ENCODE measurements at regions not wholly inside any gene's neighbourhood (a gene's known extent, or its start where the extent isn't known, plus 50 kb on each side); places are given as distances from the start of the nearest gene placed in this dataset.

DNA sequence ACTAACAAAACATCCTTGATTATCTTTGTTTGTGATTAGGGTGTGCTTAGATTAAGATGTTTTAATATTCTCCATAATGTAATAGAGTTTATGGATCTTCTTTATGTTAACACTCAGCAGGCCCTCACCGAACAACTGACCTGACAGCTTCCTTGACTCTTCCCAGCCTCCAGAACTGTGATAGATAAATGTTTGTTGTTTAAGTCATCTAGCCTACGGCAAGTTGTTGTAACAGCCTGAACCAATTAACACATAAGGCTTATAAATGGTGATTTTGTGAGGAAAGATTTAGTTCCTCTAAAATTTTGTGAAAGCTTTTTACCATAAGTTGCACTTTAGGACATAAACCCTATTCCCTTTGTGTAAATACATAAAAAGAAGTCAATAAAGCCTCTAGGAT lies 156.5 kb upstream of the DCN start:
- intact Hi-C loops (cut with micrococcal nuclease), result no loop called here
- Mint-ChIP-seq H3K9me3 (no peaks in the 10 kb centered on the region), H3K4me3 (no peak overlapping the region), H3K27ac (no peak overlapping the region), H3K27me3 (ENCODE audit: insufficient read depth) (peaks cover 13% of the 10 kb centered on the region), H3K4me1 (ENCODE audit: low read depth) (no peaks in the 10 kb centered on the region), H3K36me3 (ENCODE audit: low read depth) (no peaks in the 10 kb centered on the region)
- DNase-seq (ENCODE audit: low spot score), result no peak

- Mint-ChIP-seq H3K9me3 (no peaks in the 10 kb centered on the region), H3K4me3 (no peak overlapping the region), H3K4me1 (ENCODE audit: low read depth) (no peaks in the 10 kb centered on the region), H3K27ac (no peak overlapping the region), H3K36me3 (ENCODE audit: low read depth) (no peaks in the 10 kb centered on the region), H3K27me3 (ENCODE audit: insufficient read depth) (peaks cover 6% of the 10 kb centered on the region)
- DNase-seq (ENCODE audit: low spot score), result no peak
- intact Hi-C loops (cut with micrococcal nuclease), result no loop called here
Measured at GRCh38 chr12:91335699-91336098, 153.1 kb upstream of the DCN start.

DNA sequence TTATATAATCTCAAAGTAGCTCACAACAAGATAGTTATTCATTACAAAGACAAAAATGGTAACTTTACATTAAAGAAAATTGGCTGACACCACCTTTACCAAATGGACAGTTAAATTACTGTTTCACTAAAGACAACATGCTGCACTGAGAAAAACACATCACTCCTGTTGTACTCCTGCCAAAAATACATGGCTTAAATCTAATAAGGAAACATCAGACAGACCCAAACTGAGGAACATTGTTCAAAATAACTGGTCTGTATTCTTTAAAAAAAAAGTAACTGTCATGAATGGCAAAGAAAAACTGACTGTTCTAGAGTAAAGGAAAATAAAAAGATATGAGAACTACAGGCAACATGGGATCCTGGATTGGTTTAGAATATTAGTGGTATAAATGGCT lies 151.3 kb upstream of the DCN start:
- no peaks in the 10 kb centered on the region for H3K9me3 Mint-ChIP-seq
- DNase-seq (ENCODE audit: low spot score), result no peak
- no peak overlapping the region for H3K4me3 Mint-ChIP-seq
- intact Hi-C loops (cut with micrococcal nuclease), result no loop called here
- H3K36me3 Mint-ChIP-seq (ENCODE audit: low read depth), result no peaks in the 10 kb centered on the region
- no peaks in the 10 kb centered on the region for H3K4me1 Mint-ChIP-seq (ENCODE audit: low read depth)
- H3K27me3 Mint-ChIP-seq (ENCODE audit: insufficient read depth), result peaks cover 3% of the 10 kb centered on the region
- H3K27ac Mint-ChIP-seq, result no peak overlapping the region

- Mint-ChIP-seq H3K9me3 (no peaks in the 10 kb centered on the region), H3K4me3 (no peak overlapping the region), H3K27me3 (ENCODE audit: insufficient read depth) (peaks cover 3% of the 10 kb centered on the region), H3K27ac (no peak overlapping the region), H3K36me3 (ENCODE audit: low read depth) (no peaks in the 10 kb centered on the region), H3K4me1 (ENCODE audit: low read depth) (no peaks in the 10 kb centered on the region)
- DNase-seq (ENCODE audit: low spot score), result no peak
- intact Hi-C loops (cut with micrococcal nuclease), result no loop called here
Measured at GRCh38 chr12:91332302-91332701, 149.7 kb upstream of the DCN start.

- Mint-ChIP-seq H3K36me3 (ENCODE audit: low read depth) (no peaks in the 10 kb centered on the region), H3K27ac (no peak overlapping the region), H3K4me3 (no peak overlapping the region), H3K4me1 (ENCODE audit: low read depth) (no peaks in the 10 kb centered on the region), H3K27me3 (ENCODE audit: insufficient read depth) (peaks cover 5% of the 10 kb centered on the region), H3K9me3 (no peaks in the 10 kb centered on the region)
- intact Hi-C loops (cut with micrococcal nuclease), result no loop called here
- DNase-seq (ENCODE audit: low spot score), result no peak
Measured at GRCh38 chr12:91331371-91331770, 148.8 kb upstream of the DCN start.

GRCh38 chr12:91328451-91328850 lies 145.8 kb upstream of the DCN start:
- intact Hi-C loops (cut with micrococcal nuclease), result no loop called here
- Mint-ChIP-seq H3K27me3 (ENCODE audit: insufficient read depth) (peaks cover 2% of the 10 kb centered on the region), H3K4me3 (no peak overlapping the region), H3K36me3 (ENCODE audit: low read depth) (no peaks in the 10 kb centered on the region), H3K9me3 (no peaks in the 10 kb centered on the region), H3K4me1 (ENCODE audit: low read depth) (no peaks in the 10 kb centered on the region), H3K27ac (no peak overlapping the region)
- DNase-seq (ENCODE audit: low spot score), result no peak

- intact Hi-C loops (cut with micrococcal nuclease), result no loop called here
- peaks cover 2% of the 10 kb centered on the region for H3K27me3 Mint-ChIP-seq (ENCODE audit: insufficient read depth)
- H3K4me3 Mint-ChIP-seq, result no peak overlapping the region
- no peaks in the 10 kb centered on the region for H3K36me3 Mint-ChIP-seq (ENCODE audit: low read depth)
- no peak for DNase-seq (ENCODE audit: low spot score)
- H3K4me1 Mint-ChIP-seq (ENCODE audit: low read depth), result no peaks in the 10 kb centered on the region
- H3K27ac Mint-ChIP-seq, result no peak overlapping the region
- no peaks in the 10 kb centered on the region for H3K9me3 Mint-ChIP-seq
Measured at GRCh38 chr12:91327889-91328288, 145.3 kb upstream of the DCN start.

DNA sequence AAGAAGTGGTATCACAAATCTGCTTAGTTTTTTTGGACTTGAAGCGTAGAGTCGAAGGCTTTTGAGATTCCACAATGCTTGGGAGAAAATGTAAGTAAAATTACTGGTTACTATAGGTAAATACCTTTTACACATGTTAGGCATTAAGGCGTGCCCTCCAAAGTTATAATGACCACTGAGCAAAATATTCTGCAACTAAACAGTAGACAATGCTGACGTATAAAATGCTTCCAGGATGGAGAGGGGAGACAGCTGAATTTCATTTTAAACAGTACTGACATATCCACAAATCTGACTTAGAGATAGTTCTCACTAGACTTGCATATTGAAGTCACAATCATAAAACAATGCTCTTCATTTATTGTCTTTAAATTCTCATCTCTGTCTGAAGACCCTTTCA lies 144.5 kb upstream of the DCN start:
- no peak overlapping the region for H3K4me3 Mint-ChIP-seq
- no peaks in the 10 kb centered on the region for H3K36me3 Mint-ChIP-seq (ENCODE audit: low read depth)
- H3K27ac Mint-ChIP-seq, result no peak overlapping the region
- intact Hi-C loops (cut with micrococcal nuclease), result no loop called here
- DNase-seq (ENCODE audit: low spot score), result no peak
- peaks cover 2% of the 10 kb centered on the region for H3K27me3 Mint-ChIP-seq (ENCODE audit: insufficient read depth)
- H3K9me3 Mint-ChIP-seq, result no peaks in the 10 kb centered on the region
- H3K4me1 Mint-ChIP-seq (ENCODE audit: low read depth), result no peaks in the 10 kb centered on the region

GRCh38 chr12:91326058-91327027 lies 143.7 kb upstream of the DCN start:
- intact Hi-C loops (cut with micrococcal nuclease), result loop anchor here (1.0 kb wide), 2 partner anchors 148 to 346 kb away; no protein-coding TSS in a partner anchor
- H3K27ac Mint-ChIP-seq, result no peak overlapping the region
- no peaks in the 10 kb centered on the region for H3K4me1 Mint-ChIP-seq (ENCODE audit: low read depth)
- DNase-seq (ENCODE audit: low spot score), result peak; percentile 3
- H3K9me3 Mint-ChIP-seq, result no peaks in the 10 kb centered on the region
- H3K36me3 Mint-ChIP-seq (ENCODE audit: low read depth), result no peaks in the 10 kb centered on the region
- peaks cover 2% of the 10 kb centered on the region for H3K27me3 Mint-ChIP-seq (ENCODE audit: insufficient read depth)
- H3K4me3 Mint-ChIP-seq, result no peak overlapping the region

DNA sequence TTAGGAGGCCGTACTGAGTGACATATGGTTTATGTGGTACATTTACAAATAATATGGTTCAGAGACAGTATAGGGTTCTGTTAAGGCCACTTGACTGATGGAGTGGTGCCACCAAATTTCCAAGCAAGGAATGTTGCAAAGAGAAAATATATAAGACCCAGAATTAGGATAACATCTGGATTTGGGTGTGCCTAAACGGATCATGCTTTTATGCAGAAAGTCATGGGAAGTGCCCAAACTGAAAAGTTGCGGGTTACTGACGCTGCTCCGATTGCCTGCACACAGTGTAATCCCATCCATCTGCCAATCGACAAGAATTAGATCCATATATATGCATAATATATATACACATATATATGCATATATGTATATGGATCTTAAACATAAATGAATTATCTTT lies 138.4 kb upstream of the DCN start:
- no peaks in the 10 kb centered on the region for H3K9me3 Mint-ChIP-seq
- no peaks in the 10 kb centered on the region for H3K27me3 Mint-ChIP-seq (ENCODE audit: insufficient read depth)
- H3K36me3 Mint-ChIP-seq (ENCODE audit: low read depth), result no peaks in the 10 kb centered on the region
- H3K27ac Mint-ChIP-seq, result no peak overlapping the region
- no peaks in the 10 kb centered on the region for H3K4me1 Mint-ChIP-seq (ENCODE audit: low read depth)
- intact Hi-C loops (cut with micrococcal nuclease), result no loop called here
- no peak for DNase-seq (ENCODE audit: low spot score)
- no peak overlapping the region for H3K4me3 Mint-ChIP-seq

- Mint-ChIP-seq H3K27me3 (ENCODE audit: insufficient read depth) (no peaks in the 10 kb centered on the region), H3K4me3 (no peak overlapping the region), H3K9me3 (no peaks in the 10 kb centered on the region), H3K27ac (no peak overlapping the region), H3K36me3 (ENCODE audit: low read depth) (no peaks in the 10 kb centered on the region), H3K4me1 (ENCODE audit: low read depth) (no peaks in the 10 kb centered on the region)
- DNase-seq (ENCODE audit: low spot score), result no peak
- intact Hi-C loops (cut with micrococcal nuclease), result no loop called here
Measured at GRCh38 chr12:91319071-91319760, 136.6 kb upstream of the DCN start.

DNA sequence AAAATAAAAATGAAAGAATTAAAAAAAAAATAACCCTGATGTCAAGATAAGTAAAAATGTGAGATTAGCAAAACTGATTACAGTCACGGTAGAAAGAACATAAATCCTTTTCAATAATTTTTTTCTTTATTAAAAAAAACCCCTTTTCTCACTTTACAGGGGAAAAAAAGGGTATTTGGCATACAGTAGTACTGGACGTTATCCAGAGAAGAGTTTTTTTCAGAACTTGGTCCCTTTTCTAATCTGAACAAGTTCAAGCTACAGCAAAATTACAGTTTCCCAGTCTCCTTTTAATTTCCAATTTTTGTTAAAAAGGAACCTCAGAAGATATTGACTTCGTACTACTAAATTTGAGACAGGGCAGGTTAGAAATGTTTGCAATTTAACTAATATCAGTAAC lies 134.7 kb upstream of the DCN start:
- Mint-ChIP-seq H3K36me3 (ENCODE audit: low read depth) (no peaks in the 10 kb centered on the region), H3K9me3 (no peaks in the 10 kb centered on the region)
- DNase-seq (ENCODE audit: low spot score), result no peak

DNA sequence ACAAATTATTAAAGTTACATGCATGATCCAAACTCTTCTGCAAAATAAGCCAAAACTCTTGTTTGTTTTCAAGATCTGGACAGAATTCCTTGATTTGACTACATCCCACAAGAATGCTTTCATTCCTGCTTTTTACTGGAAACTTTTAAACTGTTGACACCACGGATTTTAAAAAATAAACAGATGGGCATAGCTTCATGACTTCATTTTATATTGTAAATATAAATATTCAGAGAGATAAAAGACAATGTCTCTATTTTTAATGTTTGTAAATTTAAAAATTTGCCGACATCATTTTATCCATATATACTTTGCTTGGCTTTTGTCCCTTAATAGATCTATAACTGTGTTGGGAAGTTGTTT lies 134.3 kb upstream of the DCN start:
- DNase-seq (ENCODE audit: low spot score), result no peak
- H3K4me1 Mint-ChIP-seq (ENCODE audit: low read depth), result no peaks in the 10 kb centered on the region
- no peak overlapping the region for H3K4me3 Mint-ChIP-seq
- H3K9me3 Mint-ChIP-seq, result no peaks in the 10 kb centered on the region
- intact Hi-C loops (cut with micrococcal nuclease), result no loop called here
- no peaks in the 10 kb centered on the region for H3K27me3 Mint-ChIP-seq (ENCODE audit: insufficient read depth)
- no peaks in the 10 kb centered on the region for H3K36me3 Mint-ChIP-seq (ENCODE audit: low read depth)
- no peak overlapping the region for H3K27ac Mint-ChIP-seq

More for the DNA sequence above, 134.7 kb upstream of the DCN start:
- Mint-ChIP-seq H3K27me3 (ENCODE audit: insufficient read depth) (no peaks in the 10 kb centered on the region), H3K4me3 (no peak overlapping the region), H3K4me1 (ENCODE audit: low read depth) (no peaks in the 10 kb centered on the region), H3K27ac (no peak overlapping the region)
- intact Hi-C loops (cut with micrococcal nuclease), result no loop called here

Data from activated T-helper 1 cell treated with anti-CD3 and anti-CD28 coated beads, Interleukin-12 subunit alpha, Interleukin-12 subunit beta, Interleukin-2, Interleukin-4 antibody, amounts not matched to agents 30 ng/mL and 10 ng/mL and 1 ng/mL, durations not matched to agents 14 hours and 24 hours and 36 hours (primary cell).